Stimulated activated CD8-positive, alpha-beta memory T cell treated with anti-CD3 and anti-CD28 coated beads, Interleukin-4, amount 100 ng/mL, for 1 hour (primary cell): ENCODE measurements at regions not wholly inside any gene's neighbourhood (a gene's known extent, or its start where the extent isn't known, plus 50 kb on each side); places are given as distances from the start of the nearest gene placed in this dataset.
"Not testable (repeated sequence)": the region's sequence is repeated elsewhere in the genome, so short reads cannot be mapped to it uniquely, and the experiment has no call there.

Experiments used
- DNase-seq, 2 donors: peaks; one replicate each; pipeline ENCODE4 v3.0.0-alpha.2; 2020; ENCODE audit warnings: low read depth in 2 of 2, low spot score in 1 of 2

DNA sequence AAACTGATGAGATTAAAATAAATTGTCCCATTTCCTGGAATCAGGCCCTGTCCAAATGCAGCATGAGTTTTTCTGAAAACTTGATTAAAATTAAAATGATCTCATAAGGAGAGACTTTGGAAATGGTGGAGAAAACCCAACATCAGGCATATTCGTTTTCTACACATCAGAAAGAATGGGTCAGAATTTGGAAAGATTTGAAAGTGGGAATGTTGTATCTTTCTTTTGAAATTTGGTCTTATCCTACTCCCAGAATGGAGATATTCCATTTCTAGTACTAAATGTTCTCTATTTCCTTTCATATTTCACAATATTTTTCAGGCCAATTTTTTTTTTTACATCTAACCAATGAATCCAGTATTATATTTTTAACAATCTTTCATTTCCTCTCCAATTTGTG lies 223.9 kb upstream of the RXFP2 start:
- DNase-seq, result no peak

DNA sequence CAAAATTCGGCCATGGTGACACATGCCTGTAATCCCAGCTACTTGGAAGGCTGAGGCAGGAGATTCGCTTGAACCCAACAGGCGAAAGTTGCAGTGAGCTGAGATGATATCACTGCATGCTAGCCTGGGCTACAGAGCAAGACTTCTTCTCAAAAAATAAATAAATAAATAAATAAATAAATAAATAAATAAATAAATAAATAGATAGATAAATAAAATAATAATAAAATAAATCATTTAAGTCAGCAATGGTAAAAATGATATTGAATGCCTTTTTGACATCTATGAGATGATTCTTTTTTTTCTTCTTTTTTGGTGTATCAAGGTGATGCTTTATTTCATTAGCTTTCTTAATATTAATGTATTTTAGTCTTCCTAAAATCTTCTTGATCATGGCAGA lies 221.7 kb upstream of the RXFP2 start:
- DNase-seq, result no peak

DNA sequence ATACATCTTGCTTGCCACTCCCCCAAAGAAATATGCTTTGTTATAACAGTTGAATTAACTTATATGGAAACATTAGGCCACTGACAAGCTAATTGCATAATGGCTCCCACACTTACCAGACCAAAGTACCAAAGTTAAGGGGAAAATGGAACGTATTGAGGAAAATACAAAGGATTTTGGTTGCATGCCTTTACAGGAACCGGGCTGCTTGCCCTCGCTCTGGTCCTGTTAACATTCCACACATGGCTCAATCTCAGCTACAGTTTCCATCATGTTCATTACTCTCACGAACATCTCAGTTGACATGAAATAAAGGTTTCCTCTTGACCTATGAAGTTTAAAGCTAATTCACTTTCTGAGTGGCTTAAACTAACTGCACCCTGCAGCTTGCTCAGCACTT lies 220.7 kb upstream of the RXFP2 start:
- DNase-seq, result no peak

DNA sequence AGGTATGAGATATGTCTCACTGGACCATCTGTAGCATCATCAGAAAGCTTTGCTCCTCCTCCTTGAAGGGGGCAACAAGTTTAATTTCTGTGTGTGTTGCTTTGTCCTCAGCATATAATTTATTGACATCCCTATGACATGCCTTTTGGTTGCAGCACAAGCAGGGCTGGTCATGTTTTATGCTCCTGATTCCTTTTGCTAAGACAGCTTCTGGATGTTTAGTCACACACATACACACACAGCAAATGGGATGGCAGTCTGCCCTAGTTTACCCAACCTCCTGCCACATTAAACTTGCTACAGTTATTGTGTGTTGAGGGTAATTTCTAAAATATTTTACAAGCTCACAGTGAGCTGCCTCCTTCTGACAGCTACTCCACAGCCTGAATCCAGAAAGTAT lies 217.9 kb upstream of the RXFP2 start:
- no peak for DNase-seq

DNA sequence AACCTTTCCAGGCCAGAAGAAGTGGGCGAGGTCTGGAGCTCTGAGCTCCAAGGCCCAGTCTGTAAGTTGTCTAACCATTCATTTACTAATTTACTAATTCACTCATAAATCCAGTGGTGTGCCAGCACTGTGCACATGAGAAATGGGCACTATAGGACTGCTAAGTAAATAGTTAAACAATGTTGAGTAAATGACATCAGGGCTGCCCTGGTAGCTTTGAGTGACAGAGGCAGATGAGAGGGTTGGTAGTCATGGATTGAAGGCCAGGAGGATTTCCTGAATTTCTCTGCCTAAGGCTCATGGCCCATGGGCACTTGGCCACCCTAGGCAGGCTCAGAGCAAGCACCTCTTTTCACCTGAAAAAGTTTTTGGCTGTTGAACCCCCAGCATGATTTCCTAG lies 216.9 kb upstream of the RXFP2 start:
- no peak for DNase-seq

DNA sequence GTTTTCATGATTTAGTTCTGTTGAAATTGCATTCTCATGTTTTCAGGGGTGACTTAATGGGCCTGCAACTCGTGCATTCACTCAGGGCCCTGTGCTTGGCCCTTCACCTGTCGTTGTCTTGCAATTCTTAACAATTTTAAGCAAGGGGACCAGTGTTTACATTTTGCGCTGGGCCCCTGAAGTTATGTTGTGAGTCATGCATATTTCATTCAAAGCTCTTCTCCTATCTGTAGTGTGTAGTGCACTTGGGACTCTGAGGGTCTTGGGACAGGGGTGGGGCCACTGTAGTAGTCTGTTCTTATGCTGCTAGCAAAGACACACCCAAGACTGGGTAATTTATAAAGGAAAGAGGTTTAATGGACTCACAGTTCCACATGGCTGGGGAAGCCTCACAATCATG lies 211.2 kb upstream of the RXFP2 start:
- no peak for DNase-seq

DNA sequence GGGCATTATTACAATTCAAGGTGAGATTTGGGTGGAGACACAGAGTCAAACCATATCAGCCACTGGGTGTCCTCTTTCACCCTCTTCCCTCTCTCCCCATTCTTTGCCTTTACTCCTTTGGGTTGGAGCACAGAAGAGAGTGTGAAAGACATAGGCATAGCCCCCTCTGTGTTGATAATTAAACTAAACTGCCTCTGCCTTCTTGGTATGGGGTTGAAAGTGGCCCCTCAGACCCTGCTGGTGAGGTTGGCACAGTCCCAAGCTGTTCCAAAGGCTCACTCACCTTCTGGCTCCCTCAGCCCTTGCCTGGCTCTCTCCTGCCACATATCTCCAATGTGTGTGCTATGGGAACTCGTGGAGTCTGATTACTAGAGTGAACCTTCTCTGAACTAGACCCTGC lies 210.6 kb upstream of the RXFP2 start:
- no peak for DNase-seq

DNA sequence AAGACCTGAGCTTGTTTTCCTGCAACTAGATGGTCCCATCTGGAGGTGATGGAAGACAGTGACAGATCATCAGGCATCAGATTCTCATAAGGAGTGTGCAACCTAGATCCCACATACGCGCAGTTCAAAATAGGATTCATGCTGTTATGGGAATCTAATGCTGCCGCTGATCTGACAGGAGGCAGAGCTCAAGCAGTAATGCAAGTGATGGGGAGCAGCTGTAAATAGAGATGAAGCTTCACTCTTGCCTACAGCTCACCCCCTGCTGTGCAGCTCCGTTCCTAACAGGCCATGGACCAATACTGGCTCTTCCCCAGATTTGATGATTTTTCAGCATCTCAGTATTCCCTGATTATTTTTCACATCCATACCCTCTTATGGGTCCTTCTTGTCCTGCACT lies 208.4 kb upstream of the RXFP2 start:
- no peak for DNase-seq

DNA sequence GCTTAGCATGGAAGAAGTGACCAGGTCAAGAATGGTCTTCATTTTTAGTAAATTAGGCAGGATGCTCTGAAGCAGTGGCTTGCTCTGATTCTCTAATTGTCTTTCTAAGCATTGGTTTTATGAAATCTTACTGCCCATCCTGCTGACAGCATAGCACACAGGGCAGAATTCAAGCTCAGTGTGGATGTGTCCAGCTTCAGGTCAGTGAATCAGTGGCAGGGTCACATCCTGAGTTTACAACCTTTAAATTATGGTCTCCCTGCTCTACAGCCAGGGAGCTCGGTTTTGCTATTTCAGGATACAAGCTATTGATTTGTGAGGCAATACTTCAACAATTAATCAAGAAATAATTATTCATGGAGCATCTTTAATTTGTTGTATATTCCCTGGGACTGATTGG lies 202.3 kb upstream of the RXFP2 start:
- no peak for DNase-seq

DNA sequence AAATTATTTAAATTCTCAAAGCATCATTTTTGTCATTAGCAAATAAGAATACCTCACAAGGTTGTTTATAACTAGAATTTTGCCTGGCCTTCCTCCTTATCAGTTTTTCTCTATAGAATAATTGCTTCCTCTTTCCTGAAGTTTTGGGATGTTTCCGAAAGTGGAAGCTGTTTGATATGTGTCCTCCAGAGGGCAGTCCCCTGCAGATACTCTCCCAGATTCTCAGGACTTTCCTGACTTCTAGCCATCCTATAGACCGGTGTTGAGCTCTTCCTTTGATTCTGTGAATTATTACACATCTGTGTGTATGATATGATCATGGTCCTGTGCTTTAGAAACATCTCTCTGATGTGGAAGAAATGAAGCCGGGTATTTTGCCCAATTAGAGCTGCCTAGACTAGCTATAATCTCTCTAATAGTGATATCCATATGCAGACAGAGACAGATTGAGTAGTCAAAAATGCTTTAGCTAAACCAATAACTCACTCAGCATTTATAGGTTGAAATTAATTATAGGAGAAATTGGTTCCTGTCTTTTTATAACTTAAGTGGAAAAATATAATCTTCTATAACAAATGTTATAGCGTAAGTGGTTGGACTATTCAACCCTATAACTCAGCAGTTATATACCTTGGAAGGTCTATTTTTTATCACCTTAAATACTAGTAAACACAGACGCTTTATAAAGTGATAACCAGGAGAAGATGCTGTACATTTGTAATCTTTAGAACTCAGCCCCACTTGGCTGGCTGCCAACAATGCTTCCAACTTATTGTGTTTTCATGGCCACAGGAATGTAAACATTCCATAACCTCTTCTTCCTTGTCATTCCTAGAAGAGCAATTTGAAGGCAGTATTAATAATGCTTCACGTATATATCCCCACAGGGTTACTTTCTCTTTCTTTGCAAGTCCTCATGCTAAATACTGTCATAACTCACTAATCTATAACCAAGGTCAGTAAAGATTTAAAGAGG lies 201.0 kb upstream of the RXFP2 start:
- DNase-seq, result no peak

DNA sequence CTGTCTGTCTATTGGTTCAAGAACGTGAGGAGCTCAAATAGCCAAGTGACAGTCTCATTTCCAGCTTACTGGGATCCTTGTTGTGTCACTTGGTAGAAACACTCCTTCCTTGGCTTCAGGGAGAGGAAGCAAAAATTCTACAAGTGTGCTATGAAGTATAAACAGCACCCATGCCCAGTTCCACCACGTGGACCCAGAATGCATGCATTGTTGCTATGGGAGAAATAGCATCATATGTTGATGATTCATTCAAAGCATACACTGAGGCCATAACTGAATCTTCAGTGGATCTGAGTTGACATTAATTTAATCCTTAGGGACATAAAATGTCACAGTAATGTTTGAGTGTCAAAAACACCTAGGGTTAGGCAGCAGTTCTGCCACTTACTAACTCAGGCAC lies 199.0 kb upstream of the RXFP2 start:
- DNase-seq, result no peak

DNA sequence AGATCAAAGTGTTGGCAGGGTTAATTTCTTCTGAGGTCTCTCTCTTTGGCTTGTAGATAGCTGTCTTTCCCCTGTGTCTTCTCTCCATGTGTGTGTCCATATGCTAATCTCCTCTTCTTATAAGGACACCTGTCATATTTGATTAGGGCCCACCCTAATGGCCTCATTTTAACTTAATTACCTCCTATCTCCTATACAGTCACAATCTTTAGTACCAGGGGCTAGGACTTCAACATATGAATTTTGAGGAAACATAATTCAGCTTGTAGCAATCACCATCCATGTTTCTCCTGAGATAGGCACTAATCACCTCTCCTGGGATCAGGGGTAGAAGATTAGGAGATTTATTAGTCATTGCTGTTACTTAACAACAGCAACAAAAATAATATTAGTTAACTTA lies 196.1 kb upstream of the RXFP2 start:
- DNase-seq, result no peak

DNA sequence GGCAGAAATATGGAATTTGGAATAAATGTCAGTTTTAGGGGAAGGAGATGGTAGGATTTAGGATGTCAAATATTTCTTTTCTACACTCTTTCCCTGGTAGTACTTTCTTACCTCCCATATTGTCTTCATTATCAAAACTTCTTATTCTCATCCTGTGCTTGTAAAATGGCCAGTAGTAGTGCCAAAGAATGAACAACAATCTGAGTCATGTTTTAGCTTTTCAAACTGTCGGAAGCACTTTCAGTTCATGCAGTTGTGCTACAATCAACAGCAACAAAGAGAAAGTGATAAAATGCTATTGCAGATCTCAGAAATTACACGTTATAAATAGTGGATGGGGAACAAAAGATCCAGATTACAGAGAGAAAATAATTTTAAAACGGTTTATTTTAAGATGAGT lies 193.7 kb upstream of the RXFP2 start:
- DNase-seq, result no peak

DNA sequence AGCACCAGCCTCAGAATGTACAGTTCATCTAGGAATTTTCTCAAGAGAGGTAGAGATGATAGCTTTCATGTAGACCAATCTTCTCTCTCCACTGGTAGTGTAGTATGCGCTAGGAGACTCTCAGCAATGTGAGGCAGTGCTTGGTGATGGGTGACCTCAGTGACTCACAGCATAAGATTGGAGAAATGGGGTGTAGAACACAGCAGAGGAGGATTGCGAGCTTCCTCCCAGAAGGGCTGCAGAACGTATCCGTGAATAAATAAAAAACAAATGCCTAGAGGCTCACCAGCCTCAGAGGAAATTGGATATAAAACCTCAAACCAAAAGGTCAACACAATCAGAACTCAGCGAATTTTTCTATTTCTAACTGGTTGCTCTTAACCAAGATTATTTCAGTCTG lies 182.9 kb upstream of the RXFP2 start:
- no peak for DNase-seq

DNA sequence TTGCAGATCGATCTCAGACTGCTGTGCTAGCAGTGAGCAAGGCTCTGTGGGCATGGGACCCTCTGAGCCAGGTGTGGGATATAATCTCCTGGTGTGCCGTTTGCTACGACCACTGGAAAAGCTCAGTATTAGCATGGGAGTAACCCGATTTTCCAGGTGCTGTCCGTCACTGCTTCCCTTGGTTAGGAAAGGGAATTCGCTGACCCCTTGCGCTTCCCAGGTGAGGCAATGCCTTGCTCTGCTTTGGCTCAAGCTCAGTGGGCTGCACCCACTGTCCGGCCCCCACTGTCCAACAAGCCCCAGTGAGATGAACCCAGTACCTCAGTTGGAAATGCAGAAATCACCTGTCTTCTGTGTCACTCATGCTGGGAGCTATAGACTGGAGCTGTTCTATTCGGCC lies 155.1 kb upstream of the RXFP2 start:
- DNase-seq, result not testable (repeated sequence)

DNA sequence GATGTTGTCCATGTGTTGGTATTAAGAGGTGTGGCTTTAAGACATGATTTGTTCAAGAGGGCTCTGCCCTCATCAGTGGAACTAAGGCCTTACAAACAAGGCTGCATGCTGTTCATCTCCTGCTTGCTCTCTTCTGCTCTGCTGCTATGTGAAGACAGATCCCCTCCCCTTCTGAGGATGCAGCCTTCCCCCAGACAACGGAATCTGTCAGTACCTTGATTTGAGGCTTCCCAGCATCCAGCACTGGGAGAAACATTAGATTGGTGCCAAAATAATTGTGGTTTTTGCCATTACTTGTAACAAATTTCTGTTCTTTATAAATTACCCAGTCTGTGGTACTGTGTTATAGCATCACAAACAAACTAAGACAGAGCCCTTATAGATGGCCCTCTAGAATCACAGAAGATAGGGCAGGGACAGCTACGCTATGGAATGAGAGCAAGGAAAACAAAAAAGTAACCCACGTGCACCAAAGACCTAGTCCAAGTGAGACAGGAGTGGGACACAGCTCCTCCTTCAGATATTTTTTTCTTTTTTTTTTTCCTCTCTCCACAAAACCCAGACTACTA lies 151.5 kb upstream of the RXFP2 start:
- DNase-seq, result no peak

DNA sequence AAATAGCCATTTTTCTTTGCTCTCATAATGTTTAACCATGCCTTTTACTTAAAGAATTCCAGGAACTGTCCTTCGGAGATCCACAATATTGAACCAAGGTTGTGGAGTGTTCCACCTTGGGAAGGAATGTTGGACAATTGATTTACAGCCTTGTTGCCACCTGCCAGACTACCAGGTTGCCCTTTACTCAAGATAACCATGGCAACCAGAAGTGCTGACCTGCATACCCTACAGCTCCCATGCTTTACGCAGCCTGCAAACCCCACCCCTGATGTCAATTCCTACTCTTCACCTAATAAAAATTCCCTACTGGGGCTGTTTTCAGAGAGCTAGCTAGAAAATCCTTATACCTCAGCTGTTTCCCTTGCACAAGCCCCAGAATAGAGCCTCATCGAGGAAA lies 151.0 kb upstream of the RXFP2 start:
- no peak for DNase-seq

DNA sequence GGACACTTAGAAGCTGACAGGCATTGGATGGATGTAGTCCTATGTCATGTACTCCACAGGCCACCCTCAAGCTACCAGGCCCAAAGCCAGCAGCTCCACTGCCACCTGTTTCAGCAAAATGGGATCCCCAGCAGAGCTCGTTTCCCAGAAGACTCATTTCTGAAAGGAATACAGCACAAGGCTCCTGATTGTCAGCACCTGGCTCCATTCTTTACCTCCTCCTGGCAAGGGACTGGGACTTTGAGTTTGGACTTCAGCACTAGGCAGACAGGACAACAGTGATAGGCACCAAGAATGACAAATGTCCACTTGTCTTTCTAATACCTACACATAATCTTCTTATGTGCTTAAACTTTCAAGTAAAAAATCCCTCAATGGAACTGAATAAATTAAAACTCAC lies 150.4 kb upstream of the RXFP2 start:
- DNase-seq, result no peak

DNA sequence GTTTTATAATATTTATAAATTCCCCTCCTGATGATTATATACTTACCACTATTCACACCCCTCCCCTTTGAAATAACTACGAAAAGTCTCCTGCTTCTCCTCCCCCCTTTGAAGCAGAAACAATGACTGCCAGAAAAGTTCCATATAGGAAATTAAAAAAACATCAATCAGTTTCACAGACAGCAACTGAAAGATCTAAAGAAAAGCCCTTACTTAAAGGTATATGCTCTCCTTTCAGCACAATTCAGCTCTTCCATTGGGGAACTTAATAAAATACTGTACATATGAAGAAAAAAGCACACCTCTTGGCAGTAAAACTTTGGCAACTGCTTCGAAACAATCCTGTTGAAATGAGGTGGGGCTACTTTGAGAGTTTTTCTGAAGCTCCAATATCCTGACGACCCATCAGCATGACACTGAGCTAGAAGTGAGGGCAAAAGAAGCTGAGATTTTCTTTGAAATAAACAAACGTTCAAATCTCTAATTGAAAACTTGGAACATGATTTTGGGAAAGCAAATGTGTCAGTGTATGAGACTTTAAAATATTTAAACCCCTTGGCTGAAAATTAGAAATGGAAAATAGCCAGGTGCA lies 147.6 kb upstream of the RXFP2 start:
- DNase-seq, result no peak

DNA sequence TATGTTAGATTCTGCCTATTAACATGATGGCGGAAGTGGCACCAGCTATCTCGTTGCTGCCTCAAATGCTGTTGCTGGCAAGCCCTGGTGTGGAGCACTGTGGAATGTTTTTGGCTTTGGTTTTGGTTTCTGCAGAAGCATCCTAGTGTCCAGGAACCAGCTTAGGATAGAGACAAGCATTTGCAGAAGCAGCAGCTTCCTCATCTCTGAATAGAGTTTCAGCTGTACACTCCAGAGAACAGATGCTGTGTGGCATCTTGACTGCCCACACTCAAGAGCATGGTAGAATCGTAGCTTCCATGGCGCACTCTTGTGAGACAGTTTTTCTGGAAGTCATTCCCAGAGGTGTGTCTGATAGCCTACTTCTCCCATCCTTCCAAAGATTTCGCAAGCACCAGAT lies 145.3 kb upstream of the RXFP2 start:
- no peak for DNase-seq

DNA sequence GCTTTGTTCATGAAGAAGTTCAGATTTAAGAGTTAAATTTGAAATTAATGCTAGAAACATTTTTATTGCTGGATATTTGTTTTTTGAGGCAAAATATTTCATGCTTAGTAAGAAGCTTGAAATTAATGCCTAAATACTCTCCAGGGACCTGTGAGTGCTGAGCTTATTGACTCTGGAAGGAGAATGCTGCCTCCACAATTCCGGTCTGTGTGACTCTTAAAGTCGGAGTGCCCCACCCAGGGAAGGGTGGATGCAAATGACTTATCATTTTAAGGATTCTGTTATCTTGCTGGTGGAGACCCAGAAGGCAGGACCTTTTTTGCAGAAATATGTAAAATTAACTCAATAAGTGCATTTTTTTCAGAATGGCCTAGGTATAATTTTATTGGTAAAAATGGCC lies 143.8 kb upstream of the RXFP2 start:
- DNase-seq, result no peak

DNA sequence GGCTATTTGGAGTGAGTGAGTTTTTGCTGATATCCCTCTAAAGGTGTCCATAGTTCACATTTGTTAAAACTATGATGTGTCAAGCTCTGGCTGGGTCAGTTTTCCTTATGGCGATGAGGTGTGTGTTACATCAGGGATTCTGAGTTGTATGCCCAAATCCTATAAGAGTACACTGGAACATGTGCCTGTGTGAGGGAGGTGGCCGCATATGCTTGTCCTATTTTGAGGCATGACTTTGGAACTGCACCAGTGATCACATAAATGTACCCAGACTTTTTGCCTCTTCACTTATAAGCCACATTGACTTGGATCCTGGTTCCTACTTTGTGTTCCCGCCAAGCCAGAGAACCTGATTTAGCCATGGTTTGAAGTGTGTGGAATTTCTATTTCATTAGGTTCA lies 140.3 kb upstream of the RXFP2 start:
- DNase-seq, result no peak
